SK-N-SH (cell line): ENCODE measurements at regions not wholly inside any gene's neighbourhood (a gene's known extent, or its start where the extent isn't known, plus 50 kb on each side); places are given as distances from the start of the nearest gene placed in this dataset.

Experiments used
- EP300 ChIP-seq, 2 experiments: IDR thresholded peaks; 2 replicates each; pipeline versions ENCODE4 v1.4.0 to v1.6.1; 2012; ENCODE audit warnings: borderline replicate concordance in 1 of 2, low read depth in 1 of 2, low read length in 1 of 2
- GABPA ChIP-seq: IDR thresholded peaks from 2 replicates; pipeline ENCODE4 v1.4.0; 2012; ENCODE audit warnings: low read depth, mild to moderate bottlenecking
- TF ChIP-seq, protein P1 (sequence below): IDR thresholded peaks from 2 replicates; pipeline ENCODE4; 2012
- TF ChIP-seq, protein P2 (sequence below): fragments of 200-600 bp; sonication (generic); IDR thresholded peaks from 2 replicates; pipeline ENCODE4 v1.6.1; 2017; ENCODE audit warnings: antibody characterized with exemption, mild to moderate bottlenecking, moderate library complexity
- TF ChIP-seq, protein P3 (sequence below): IDR thresholded peaks from 2 replicates; pipeline ENCODE4 v1.4.0; 2012; ENCODE audit warnings: low read depth, borderline replicate concordance

DNA sequence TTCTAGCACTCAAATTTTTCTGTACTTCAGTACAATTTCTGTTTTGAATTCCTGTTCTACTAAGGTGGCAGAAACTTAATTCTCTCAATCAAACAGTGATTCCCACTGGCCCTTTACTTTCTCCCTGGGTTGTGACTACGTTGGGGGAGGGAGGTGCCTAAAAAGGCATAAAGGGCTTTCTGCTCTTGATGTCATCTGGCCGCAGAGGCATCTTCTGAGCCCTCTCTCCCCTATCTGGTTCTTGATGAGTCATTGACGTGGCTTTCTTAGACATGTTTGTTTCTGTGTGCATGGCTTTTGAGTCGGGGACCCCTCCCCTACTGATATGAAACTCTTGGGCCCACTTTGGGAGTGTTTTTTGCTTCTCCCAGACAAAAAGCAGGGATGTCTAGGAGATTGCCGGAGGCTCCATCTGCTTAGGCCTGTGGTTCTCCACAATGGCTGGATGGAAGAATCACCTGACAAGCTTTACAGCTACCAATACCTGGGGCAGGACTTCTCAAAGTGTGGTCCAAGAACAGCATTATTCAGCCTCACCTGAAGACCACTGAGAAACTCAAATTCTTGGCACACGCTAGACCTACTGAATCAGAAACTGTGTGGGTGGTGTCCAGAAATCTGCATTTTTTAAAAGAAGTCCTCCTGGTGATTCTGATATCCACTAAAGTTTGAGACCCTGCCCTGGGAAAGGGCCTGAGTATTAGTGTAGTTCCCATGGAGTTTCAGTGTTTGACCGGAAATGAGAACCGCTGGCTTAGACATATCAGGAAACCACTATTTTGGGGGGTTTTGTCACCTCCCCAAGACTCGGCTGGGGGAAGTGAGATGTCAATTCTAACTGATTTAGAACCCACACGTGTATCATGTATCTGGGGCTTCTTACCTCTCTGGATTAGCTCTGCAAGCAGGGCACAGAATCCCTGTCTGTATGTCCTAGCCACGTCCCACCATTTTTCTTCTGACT is 395.7 kb upstream of the PDE3A start:
- TF ChIP-seq, protein P1, sequence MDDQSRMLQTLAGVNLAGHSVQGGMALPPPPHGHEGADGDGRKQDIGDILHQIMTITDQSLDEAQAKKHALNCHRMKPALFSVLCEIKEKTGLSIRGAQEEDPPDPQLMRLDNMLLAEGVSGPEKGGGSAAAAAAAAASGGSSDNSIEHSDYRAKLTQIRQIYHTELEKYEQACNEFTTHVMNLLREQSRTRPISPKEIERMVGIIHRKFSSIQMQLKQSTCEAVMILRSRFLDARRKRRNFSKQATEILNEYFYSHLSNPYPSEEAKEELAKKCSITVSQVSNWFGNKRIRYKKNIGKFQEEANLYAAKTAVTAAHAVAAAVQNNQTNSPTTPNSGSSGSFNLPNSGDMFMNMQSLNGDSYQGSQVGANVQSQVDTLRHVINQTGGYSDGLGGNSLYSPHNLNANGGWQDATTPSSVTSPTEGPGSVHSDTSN: no peak
- TF ChIP-seq GABPA (no peak), EP300 (IDR thresholded peaks at IDR 0.05; ENCODE audit: borderline replicate concordance in 1 of 2, low read depth in 1 of 2, low read length in 1 of 2) (no peak)
- TF ChIP-seq, protein P2, sequence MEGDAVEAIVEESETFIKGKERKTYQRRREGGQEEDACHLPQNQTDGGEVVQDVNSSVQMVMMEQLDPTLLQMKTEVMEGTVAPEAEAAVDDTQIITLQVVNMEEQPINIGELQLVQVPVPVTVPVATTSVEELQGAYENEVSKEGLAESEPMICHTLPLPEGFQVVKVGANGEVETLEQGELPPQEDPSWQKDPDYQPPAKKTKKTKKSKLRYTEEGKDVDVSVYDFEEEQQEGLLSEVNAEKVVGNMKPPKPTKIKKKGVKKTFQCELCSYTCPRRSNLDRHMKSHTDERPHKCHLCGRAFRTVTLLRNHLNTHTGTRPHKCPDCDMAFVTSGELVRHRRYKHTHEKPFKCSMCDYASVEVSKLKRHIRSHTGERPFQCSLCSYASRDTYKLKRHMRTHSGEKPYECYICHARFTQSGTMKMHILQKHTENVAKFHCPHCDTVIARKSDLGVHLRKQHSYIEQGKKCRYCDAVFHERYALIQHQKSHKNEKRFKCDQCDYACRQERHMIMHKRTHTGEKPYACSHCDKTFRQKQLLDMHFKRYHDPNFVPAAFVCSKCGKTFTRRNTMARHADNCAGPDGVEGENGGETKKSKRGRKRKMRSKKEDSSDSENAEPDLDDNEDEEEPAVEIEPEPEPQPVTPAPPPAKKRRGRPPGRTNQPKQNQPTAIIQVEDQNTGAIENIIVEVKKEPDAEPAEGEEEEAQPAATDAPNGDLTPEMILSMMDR: no peak
- TF ChIP-seq, protein P3, sequence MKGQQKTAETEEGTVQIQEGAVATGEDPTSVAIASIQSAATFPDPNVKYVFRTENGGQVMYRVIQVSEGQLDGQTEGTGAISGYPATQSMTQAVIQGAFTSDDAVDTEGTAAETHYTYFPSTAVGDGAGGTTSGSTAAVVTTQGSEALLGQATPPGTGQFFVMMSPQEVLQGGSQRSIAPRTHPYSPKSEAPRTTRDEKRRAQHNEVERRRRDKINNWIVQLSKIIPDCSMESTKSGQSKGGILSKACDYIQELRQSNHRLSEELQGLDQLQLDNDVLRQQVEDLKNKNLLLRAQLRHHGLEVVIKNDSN: no peak
